Neural progenitor cell (in vitro differentiated cells): ENCODE measurements at regions not wholly inside any gene's neighbourhood (a gene's known extent, or its start where the extent isn't known, plus 50 kb on each side); places are given as distances from the start of the nearest gene placed in this dataset.
"Not testable (repeated sequence)": the region's sequence is repeated elsewhere in the genome, so short reads cannot be mapped to it uniquely, and the experiment has no call there.

Experiments used
- DNase-seq: peaks from one replicate; pipeline ENCODE4 v3.0.0-alpha.2; 2016; ENCODE audit warnings: low spot score
- H2AFZ ChIP-seq: fragments of 200-600 bp; sonication (generic); replicated peaks from 2 replicates; pipeline ENCODE4 v1.6.1; 2016; ENCODE audit warnings: antibody characterized with exemption
- H3F3A ChIP-seq: fragments of 200-600 bp; sonication (generic); 2 replicates; pipeline ENCODE4 v1.6.1; 2016; ENCODE audit warnings: antibody characterized with exemption, low read depth
- H3K27ac ChIP-seq: fragments of 200-600 bp; sonication (generic); 2 replicates; pipeline ENCODE4 v1.5.1; 2016; ENCODE audit warnings: mild to moderate bottlenecking
- H3K27me3 ChIP-seq: fragments of 200-600 bp; sonication (generic); 2 replicates; pipeline ENCODE4 v1.6.1; 2016; ENCODE audit warnings: mild to moderate bottlenecking, moderate library complexity
- H3K36me3 ChIP-seq: fragments of 200-600 bp; sonication (generic); 2 replicates; pipeline ENCODE4 v1.5.1; 2016
- H3K4me1 ChIP-seq: fragments of 200-600 bp; sonication (generic); 2 replicates; pipeline ENCODE4 v1.6.1; 2016; ENCODE audit warnings: mixed run types
- H3K4me2 ChIP-seq: fragments of 200-600 bp; sonication (generic); 2 replicates; pipeline ENCODE4 v1.6.1; 2016
- H3K4me3 ChIP-seq: fragments of 200-600 bp; sonication (generic); 2 replicates; pipeline ENCODE4 v1.5.1; 2016
- H3K79me2 ChIP-seq: fragments of 200-600 bp; sonication (generic); 2 replicates; pipeline ENCODE4 v1.6.1; 2016; ENCODE audit warnings: low read depth
- H3K9ac ChIP-seq: fragments of 200-600 bp; sonication (generic); 2 replicates; pipeline ENCODE4 v1.6.1; 2016
- H3K9me3 ChIP-seq: fragments of 200-600 bp; sonication (generic); 2 replicates; pipeline ENCODE4 v1.5.1; 2016; ENCODE audit warnings: low read depth
- H4K20me1 ChIP-seq: fragments of 200-600 bp; sonication (generic); 2 replicates; pipeline ENCODE4 v1.6.1; 2016; ENCODE audit warnings: low read depth
- H3K27ac Mint-ChIP-seq: 3 replicates; pipeline ENCODE4 v1.8.0; 2021; ENCODE audit warnings: mixed read lengths
- H3K27me3 Mint-ChIP-seq: 2 replicates; pipeline ENCODE4 v1.8.0; 2022; ENCODE audit warnings: low read depth, mild to moderate bottlenecking, inconsistent platforms, moderate library complexity, mixed read lengths; ENCODE audit not compliant: insufficient read depth
- H3K36me3 Mint-ChIP-seq: 3 replicates; pipeline ENCODE4 v1.8.0; 2021; ENCODE audit warnings: mixed read lengths
- H3K4me1 Mint-ChIP-seq: 3 replicates; pipeline ENCODE4 v1.8.0; 2021; ENCODE audit warnings: mixed read lengths
- H3K4me3 Mint-ChIP-seq: 3 replicates; pipeline ENCODE4 v1.8.0; 2021; ENCODE audit warnings: mild to moderate bottlenecking, moderate library complexity, mixed read lengths
- H3K9me3 Mint-ChIP-seq: 3 replicates; pipeline ENCODE4 v1.8.0; 2020; ENCODE audit warnings: mixed read lengths
- CTCF ChIP-seq: fragments of 200-600 bp; sonication (generic); IDR thresholded peaks from 2 replicates; pipeline ENCODE4 v1.5.1; 2017; ENCODE audit warnings: antibody characterized with exemption, mild to moderate bottlenecking
- EZH2 ChIP-seq: fragments of 200-600 bp; sonication (generic); IDR thresholded peaks from 2 replicates; pipeline ENCODE4 v1.6.1; 2017; ENCODE audit warnings: antibody characterized with exemption, mild to moderate bottlenecking, moderate library complexity
- EZH2phosphoT487 ChIP-seq: fragments of 200-600 bp; sonication (generic); IDR thresholded peaks from 2 replicates; pipeline ENCODE4 v1.6.1; 2017; ENCODE audit warnings: antibody characterized with exemption

GRCh38 chr5:158590746-158591300, 508.9 kb downstream of the EBF1 start:
- TF ChIP-seq CTCF (no peak), EZH2 (no peak), EZH2phosphoT487 (no peak)
- no peaks in the 10 kb centered on the region for H4K20me1 ChIP-seq
- no peak overlapping the region for H3K9ac ChIP-seq
- no peaks in the 10 kb centered on the region for H3K9me3 ChIP-seq
- peaks cover 13% of the 10 kb centered on the region for H3F3A ChIP-seq
- Mint-ChIP-seq H3K4me1 (peaks cover 35% of the 10 kb centered on the region), H3K36me3 (no peaks in the 10 kb centered on the region), H3K9me3 (peaks cover 3% of the 10 kb centered on the region), H3K4me3 (no peak overlapping the region), H3K27ac (peak overlapping the region; percentile 19), H3K27me3 (peaks cover 6% of the 10 kb centered on the region)
- peak overlapping the region; percentile 78 for H2AFZ ChIP-seq
- peak overlapping the region; percentile 61 for H3K4me2 ChIP-seq
- H3K36me3 ChIP-seq = no peaks in the 10 kb centered on the region
- H3K79me2 ChIP-seq = no peaks in the 10 kb centered on the region
- no peaks in the 10 kb centered on the region for H3K27me3 ChIP-seq
- no peak for DNase-seq
- peak overlapping the region; percentile 50 for H3K27ac ChIP-seq
- peaks cover 20% of the 10 kb centered on the region for H3K4me1 ChIP-seq
- no peak overlapping the region for H3K4me3 ChIP-seq

GRCh38 chr5:158589939-158590338, 509.8 kb downstream of the EBF1 start:
- no peak overlapping the region for H3K9ac ChIP-seq
- no peak for DNase-seq
- H3K9me3 ChIP-seq = peaks cover 5% of the 10 kb centered on the region
- Mint-ChIP-seq H3K9me3 (peaks cover 9% of the 10 kb centered on the region), H3K4me3 (no peak overlapping the region), H3K36me3 (no peaks in the 10 kb centered on the region), H3K4me1 (peaks cover 35% of the 10 kb centered on the region), H3K27ac (no peak overlapping the region), H3K27me3 (peaks cover 6% of the 10 kb centered on the region)
- H3K27me3 ChIP-seq = no peaks in the 10 kb centered on the region
- H3K4me1 ChIP-seq = peaks cover 20% of the 10 kb centered on the region
- H4K20me1 ChIP-seq = no peaks in the 10 kb centered on the region
- H3K36me3 ChIP-seq = no peaks in the 10 kb centered on the region
- no peak for TF ChIP-seq EZH2
- H2AFZ ChIP-seq = no peak overlapping the region
- H3F3A ChIP-seq = peaks cover 13% of the 10 kb centered on the region
- H3K4me2 ChIP-seq = no peak overlapping the region
- no peak overlapping the region for H3K27ac ChIP-seq
- H3K79me2 ChIP-seq = no peaks in the 10 kb centered on the region
- no peak overlapping the region for H3K4me3 ChIP-seq

- Histone ChIP-seq H3K79me2 (no peaks in the 10 kb centered on the region), H3K9ac (no peak overlapping the region), H3K36me3 (no peaks in the 10 kb centered on the region), H3K4me1 (peaks cover 20% of the 10 kb centered on the region), H3K4me3 (no peak overlapping the region), H3F3A (peaks cover 13% of the 10 kb centered on the region), H2AFZ (no peak overlapping the region), H3K9me3 (peaks cover 12% of the 10 kb centered on the region), H3K27ac (no peak overlapping the region), H4K20me1 (no peaks in the 10 kb centered on the region), H3K27me3 (no peaks in the 10 kb centered on the region), H3K4me2 (no peak overlapping the region)
- peaks cover 35% of the 10 kb centered on the region for H3K4me1 Mint-ChIP-seq
- no peak for DNase-seq
- TF ChIP-seq CTCF (no peak), EZH2phosphoT487 (no peak), EZH2 (no peak)
- H3K27ac Mint-ChIP-seq = no peak overlapping the region
- H3K36me3 Mint-ChIP-seq = peaks cover 1% of the 10 kb centered on the region
- H3K4me3 Mint-ChIP-seq = no peak overlapping the region
- H3K9me3 Mint-ChIP-seq = peaks cover 17% of the 10 kb centered on the region
- peaks cover 6% of the 10 kb centered on the region for H3K27me3 Mint-ChIP-seq
These were observed 511.1 kb downstream of the EBF1 start for GRCh38 chr5:158588617-158589016.

GRCh38 chr5:158586054-158586453, 513.7 kb downstream of the EBF1 start:
- H3K36me3 Mint-ChIP-seq = peaks cover 4% of the 10 kb centered on the region
- no peak overlapping the region for H3K9ac ChIP-seq
- TF ChIP-seq EZH2phosphoT487 (no peak), EZH2 (no peak), CTCF (no peak)
- H3K4me3 Mint-ChIP-seq = no peak overlapping the region
- H3K27ac Mint-ChIP-seq = no peak overlapping the region
- H3K36me3 ChIP-seq = no peaks in the 10 kb centered on the region
- H3K9me3 ChIP-seq = peaks cover 12% of the 10 kb centered on the region
- peaks cover 18% of the 10 kb centered on the region for H3K4me1 Mint-ChIP-seq
- peaks cover 2% of the 10 kb centered on the region for H3F3A ChIP-seq
- no peak overlapping the region for H2AFZ ChIP-seq
- H3K27me3 Mint-ChIP-seq = peaks cover 4% of the 10 kb centered on the region
- no peaks in the 10 kb centered on the region for H3K79me2 ChIP-seq
- no peak overlapping the region for H3K4me2 ChIP-seq
- peaks cover 27% of the 10 kb centered on the region for H3K9me3 Mint-ChIP-seq
- H4K20me1 ChIP-seq = no peaks in the 10 kb centered on the region
- H3K27ac ChIP-seq = no peak overlapping the region
- H3K27me3 ChIP-seq = no peaks in the 10 kb centered on the region
- H3K4me3 ChIP-seq = no peak overlapping the region
- no peak for DNase-seq
- H3K4me1 ChIP-seq = peaks cover 9% of the 10 kb centered on the region

GRCh38 chr5:158582669-158583068, 517.0 kb downstream of the EBF1 start:
- H3K27me3 Mint-ChIP-seq, H3K4me1 Mint-ChIP-seq, DNase-seq, H3K4me2 ChIP-seq, H3K27ac ChIP-seq, H3K4me1 ChIP-seq, H3K9ac ChIP-seq, H3K27me3 ChIP-seq, H3K4me3 Mint-ChIP-seq, H3K36me3 ChIP-seq, H3F3A ChIP-seq, H2AFZ ChIP-seq, H4K20me1 ChIP-seq, H3K79me2 ChIP-seq, H3K27ac Mint-ChIP-seq, H3K4me3 ChIP-seq, H3K36me3 Mint-ChIP-seq: not testable (repeated sequence)
- H3K9me3 Mint-ChIP-seq = peaks cover 51% of the 10 kb centered on the region
- H3K9me3 ChIP-seq = peaks cover 31% of the 10 kb centered on the region
